ENCODE measurements at regions not wholly inside any gene's neighbourhood (a gene's known extent, or its start where the extent isn't known, plus 50 kb on each side); places are given as distances from the start of the nearest gene placed in this dataset.

DNA sequence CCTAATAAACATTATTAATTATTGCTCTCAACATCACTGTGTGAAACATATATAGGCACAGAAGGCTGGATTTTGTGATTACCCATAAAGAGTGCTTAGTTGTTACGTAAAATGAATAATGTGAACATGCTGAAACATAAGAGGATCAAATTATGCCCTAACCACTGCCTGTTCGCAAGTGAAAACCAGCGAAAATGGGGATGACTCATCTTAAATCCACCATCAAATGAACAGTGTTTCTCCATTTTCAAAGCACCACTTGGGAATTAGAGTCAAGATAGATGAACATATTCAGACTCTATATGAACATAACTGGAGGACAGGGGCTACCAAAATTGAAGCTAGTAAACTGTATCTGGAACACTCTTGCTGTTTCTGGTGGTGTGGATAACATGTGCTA lies 386.2 kb downstream of the HHIPL2 start:
- no peak for DNase-seq

DNA sequence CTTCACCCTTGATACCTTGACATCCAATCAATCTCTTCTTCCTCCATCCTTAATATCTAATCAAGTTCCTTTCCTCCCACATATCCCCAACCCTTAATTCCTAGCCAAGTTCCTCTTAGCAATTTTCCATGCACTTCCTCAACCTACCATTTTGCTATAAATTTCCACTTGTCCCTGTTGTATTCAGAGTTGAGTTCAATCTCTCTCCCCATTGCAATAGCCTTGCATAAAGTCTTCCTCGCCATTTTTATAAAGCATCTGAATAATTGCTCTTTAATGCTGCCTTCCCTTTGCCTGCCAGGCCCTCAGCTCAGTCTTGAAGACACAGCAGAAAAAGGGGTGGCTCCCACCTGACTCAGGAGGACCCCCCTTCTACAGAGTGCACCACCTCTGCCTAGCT lies 390.3 kb downstream of the HHIPL2 start:
- DNase-seq = no peak

DNA sequence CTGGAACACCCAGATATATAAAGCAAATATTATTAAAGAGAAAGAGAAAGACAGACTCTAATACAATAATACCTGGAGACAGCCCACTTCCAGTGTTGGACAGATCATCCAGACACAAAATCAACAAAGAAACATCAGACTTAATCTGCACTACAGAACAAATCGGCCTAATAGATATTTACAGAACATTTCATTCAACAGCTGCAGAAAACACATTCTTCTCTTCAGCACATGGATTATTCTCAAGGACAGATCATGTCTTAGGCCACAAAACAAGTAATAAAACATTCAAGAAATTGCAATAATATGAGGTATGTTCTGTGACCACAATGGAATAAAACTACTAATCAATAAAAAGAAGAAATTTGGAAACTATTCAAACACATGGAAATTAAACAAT lies 398.3 kb upstream of the DUSP10 start:
- no peak for DNase-seq

DNA sequence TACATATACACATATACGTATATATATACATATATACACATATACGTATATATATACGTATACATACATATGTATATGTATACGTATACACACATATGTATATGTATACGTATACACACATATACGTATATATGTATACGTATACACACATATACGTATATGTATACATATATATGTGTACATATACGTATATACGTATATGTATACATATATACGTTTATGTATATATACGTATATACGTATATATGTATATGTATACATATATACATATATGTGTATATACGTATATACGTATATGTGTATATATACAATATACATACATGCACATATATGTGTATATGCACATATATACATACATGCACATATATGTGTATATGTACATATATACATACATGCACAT lies 396.2 kb upstream of the DUSP10 start:
- no peak for DNase-seq

DNA sequence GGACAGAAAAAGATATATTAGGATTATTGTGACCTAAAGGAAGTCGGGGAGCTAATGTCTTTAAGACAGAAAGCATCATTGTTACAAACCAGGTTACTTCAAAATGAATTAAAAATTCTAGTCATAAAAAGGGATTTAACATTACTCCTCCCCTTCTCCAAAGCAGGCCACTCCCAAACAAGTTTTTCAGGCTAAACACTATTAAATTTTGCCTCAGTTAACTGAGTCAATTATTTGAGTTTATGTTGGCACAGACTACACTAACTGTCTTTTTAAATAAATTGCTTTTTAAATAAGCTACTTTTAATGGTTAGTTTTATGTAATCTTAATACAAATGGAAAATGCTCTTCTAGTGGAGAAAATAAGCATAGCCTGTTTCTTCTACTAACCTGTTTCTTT lies 395.0 kb upstream of the DUSP10 start:
- no peak for DNase-seq

DNA sequence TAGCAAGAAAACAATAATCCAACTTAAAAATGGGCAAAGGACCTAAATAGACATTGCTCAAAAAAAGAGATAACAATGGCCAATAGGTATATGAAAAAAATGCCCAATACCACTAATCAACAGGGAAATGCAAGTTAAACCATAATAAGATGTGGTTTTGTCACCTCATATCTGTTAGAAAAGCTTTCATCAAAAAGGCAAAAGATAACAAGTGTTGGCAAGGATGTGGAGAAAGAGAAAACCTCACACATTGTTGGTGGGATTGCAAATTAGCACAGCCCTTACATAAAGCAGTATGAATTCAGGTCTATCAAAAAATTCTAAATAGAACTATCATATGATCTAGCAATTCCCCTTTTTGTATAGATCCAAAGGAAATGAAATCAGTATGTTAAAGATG lies 387.2 kb upstream of the DUSP10 start:
- no peak for DNase-seq

DNA sequence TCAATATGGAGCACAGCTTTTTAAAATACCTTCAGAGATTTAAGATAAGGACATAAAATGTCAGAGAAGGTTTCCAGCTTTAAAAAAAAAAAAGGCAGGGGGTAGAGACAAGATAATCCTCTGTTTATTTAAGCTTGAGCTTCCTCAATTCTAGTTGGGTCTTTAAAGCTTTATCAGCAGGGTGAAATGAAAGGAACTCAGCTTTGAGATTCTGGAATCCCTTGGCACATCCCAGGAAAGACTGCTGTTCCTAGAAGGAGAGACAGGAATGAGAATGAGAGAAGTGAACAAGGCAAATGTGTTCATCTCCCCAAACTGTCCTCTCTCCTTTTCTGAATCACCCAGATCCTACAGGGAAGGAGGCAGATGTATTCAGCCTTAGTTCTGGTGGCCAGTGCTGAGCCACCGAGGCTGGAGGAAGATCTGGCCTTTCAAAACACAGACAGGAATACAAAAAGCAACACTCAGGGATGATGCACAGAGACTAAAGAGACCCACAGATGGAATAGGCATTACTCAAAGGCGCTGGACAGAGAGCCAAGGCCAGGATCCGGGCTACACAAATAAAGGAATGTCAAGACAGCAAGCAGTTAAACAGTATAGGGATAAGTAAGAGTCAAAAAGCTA lies 385.8 kb upstream of the DUSP10 start:
- DNase-seq = peak; percentile 1

DNA sequence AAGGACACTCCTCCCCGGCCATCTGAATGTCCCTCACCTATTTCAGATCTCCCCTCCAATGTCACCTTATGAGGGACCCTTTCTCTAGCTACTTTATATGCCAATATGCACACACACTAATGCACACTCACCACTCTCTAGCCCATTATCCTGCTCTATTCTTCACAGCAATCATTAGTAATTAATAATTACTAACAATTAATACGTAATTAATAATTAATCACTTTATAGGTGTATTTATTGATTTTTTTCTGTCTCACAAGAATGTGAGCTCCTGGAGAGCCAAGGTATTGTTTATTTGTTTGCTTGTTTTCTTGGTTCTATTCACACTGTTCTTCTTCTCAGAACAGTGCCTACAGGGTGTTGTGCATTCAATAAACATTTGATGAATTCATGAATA lies 385.2 kb upstream of the DUSP10 start:
- no peak for DNase-seq

DNA sequence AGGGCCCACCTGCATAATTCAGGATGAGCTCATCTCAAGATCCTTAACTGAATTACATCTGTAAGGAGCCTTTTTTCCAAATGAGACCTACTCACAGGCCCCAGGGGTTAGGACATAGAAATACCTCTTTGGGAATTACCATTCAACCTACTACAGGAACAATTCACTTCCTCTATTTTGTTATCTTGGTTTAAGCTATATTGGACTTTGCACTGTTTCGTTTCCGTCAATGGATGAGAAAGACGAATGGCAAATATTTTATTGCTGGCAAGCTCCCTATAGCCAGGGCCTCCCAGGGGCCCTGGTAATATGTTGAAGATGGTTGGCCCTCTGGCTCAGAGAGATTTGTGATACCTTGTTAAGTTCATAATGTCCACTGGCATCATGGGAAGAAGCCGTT lies 384.2 kb upstream of the DUSP10 start:
- DNase-seq = no peak

DNA sequence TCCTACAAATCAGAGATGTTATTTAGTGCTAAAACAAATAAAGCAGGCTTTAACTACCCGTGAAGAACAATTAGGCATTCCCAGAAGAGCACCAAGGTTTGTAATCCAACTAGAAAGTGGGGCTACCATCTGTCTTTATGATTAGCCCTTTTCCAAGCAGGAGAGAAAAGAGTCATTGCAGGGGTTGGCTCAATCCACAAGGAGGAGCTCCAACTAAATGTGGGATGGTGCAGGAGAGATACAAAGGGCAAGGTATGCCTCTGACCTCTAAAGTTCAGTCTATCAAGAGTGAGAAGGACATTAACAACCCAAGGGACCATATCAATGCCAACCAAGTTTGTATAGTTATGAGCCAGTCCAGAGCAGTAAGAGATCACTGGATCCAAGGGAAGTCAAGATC lies 382.7 kb upstream of the DUSP10 start:
- peak; percentile 7 for DNase-seq

DNA sequence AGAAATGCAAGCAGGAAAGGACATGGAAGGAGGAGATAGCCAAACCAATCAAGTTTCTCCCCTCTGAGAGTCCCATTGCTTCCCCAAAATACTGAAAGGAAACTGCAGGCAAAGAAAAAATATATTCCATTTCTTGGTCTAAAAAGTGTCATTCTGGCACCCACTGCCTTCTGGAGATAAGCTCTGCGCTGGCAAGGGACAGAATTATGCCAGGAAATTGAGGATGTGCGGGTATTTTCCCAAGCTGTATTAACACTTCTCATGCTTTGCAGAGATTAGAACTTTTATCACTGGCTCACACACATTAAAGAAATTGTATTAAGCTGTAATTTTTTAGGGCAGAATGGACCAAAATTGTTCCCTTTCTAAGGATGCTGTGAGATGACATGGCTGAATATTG lies 381.2 kb upstream of the DUSP10 start:
- no peak for DNase-seq

DNA sequence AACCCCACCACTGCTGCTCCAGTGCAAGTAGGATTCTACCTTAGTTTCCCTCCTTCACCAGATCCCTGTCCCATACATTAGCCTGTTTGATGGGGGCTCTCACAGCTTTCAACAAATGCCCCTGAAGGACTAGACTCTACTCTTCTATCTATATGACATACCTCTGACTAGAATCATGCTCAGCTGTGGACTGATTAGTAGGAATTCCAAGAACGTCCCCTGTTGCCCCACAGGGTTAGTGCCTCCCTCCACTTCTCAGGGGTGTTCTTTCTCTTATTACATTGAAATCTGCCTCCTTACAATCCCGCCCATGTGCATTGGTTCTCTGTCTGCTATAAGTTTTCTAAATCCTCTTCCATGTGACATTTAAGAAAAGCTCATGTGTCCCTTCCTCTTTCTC lies 375.9 kb upstream of the DUSP10 start:
- peak; percentile 11 for DNase-seq

DNA sequence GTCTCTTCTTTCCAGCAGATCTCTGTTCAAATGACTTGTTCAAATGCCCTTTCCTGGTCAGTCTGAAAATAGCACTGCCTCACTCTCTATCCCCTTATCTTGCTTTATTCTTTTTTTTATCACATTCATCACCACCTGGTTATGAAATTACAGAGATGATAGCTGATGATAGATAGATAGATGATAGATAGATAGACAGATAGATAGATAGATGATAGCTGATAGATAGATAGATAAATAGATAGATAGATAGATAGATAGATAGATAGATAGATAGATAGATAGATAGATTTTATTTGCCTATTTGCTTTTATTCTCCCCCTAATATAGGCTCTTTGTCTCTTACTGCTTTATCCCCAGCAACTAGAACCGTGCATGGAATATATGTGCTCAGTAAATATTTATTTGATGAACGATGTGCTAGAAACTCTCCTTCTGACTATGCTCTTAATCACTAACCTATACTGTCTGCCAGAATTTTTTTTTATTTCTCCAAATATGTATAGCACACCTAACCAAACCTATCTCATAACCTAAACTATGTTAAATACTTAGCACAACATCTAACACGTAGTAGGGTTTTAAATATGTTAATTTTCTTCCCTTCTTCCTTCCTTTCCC lies 372.8 kb upstream of the DUSP10 start:
- no peak for DNase-seq

DNA sequence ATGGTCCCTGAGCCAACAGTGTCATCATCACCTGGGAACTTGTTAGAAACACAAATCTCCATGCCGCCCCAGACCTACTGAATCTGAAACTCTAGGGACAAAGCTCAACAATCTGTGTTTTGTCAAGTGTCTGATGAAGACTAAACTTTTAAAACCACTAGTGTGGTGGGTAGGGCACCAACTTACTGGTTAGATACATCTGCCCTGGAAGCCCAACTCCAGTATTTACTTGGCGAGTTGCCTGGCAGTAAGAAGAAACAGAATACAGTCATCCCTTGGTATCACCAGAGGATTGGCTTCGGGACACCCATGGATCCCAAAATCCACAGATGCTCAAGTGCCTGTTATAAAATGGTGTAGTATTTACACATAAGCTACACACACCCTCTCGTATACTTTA lies 367.9 kb upstream of the DUSP10 start:
- no peak for DNase-seq

DNA sequence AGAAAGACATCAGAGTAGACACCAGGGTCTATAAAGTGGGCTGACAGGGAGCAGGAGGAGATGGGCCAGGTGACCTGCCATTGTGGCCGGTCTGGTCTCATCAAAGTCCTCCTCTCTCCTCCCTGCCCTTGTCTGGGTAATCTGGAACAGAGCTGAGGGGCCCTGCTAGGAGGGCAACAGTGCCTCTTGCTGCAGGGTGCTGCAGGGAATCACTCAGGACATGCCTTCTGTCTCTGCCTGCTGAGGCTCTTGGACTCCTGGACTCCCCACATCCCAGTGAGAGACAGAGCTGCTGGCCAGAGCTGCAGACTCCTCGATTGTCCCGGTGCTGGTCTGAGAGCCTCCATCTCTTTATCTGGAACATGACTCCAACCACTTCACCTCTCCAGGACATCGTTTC lies 366.1 kb upstream of the DUSP10 start:
- no peak for DNase-seq

DNA sequence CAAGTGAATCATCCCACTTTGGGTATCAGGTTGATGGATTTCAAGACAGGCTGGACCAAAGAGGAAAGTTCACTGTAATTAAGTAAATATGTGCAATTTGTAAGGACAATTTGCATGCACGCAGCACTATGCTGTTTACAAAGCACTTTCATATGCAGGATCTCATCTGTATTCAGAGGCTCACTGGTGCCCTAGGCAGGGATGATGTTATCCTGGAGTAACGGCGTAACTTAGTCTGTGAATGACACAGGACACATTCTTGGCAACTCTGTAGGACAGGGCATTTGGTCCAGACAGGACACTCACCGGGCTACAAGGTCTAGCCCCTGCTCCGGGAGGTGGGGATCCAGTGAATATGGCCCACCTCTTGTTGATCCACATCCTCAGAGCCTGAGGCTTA lies 365.4 kb upstream of the DUSP10 start:
- DNase-seq = no peak

DNA sequence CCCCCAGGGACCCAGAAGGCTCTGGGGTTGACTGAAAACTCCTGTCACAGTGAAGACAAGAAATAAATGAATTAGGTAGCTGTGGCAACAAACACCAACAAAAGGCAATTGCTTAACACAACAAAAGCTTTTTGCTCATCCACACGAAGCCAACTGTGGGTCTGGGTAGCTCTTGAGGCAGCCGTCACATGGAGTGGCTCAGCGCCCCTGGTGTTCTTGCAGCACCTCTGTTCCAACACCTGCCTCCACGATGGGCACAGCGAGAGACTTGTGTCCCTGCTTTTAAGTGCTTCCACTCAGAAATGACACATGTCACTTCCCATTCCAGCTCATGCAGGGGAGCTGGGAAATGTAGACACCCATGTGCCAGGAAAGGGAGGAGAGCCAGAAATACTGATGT lies 364.5 kb upstream of the DUSP10 start:
- DNase-seq = no peak

DNA sequence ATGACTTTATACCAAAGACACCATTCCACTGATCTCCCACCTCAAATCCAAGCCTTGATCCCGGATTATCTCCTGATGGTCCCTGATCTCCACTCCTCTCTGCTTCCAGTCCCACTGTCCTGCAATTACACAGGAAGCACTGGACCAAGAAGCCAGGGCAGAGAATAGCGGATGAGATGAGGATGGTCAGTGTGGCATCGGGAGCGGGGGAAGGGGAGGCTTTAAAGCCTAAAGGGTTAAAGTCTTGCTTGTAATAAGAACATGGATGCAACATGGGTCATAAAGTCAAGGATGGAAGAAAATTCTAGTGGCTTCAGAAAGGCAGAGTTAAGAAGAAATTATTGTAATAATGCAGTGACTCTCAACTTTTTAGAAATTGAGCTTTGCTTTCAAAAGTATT lies 364.0 kb upstream of the DUSP10 start:
- DNase-seq = no peak

DNA sequence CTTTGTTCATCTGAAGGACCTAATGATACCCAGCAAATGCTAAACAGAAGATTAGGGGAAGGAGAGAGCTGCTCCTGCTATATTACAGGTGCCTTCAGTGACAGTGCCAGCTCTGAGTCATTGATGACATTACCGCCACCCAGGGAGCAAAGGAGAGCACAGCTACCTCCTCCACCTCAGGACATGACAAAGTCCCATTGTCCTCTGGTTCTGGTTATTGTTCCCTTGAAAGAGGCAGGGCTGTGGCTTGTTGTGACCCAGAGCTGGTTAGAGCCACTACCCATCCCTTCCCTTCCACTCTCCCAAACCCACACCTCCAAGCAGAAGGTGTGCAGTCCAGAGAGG lies 363.5 kb upstream of the DUSP10 start:
- no peak for DNase-seq

DNA sequence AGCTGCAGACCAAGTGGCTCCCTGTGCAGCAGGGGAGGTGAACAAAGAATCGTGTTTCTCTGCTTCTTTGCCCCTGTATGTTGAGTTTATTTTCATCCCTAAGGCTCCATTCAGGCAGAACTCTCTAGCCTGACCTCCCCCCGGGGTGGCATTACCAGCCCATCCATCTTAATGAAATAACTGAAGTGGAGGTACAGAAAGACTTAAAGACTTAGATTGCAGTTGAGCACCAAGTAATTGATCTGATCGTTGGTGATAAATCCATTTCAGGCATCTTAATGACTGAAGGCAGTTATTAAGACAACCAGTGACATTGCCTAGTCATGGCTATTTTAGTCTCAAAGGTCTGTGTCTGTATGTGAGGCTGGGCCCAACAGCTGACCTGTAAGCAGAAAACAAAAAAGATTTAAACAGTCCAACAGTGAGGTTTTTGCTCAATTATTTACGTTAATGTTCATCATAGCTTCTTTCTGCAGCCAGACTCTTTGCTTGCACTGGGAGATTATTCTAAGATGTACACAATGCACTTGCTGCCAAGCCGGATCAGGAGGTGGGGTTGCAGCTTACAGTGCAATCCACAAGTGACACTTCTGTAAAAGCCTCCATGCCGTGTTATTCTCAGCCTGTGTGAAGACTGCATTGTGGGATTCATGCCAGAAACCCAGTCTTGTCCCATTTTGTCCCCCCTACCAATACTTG lies 363.0 kb upstream of the DUSP10 start:
- DNase-seq = no peak

DNA sequence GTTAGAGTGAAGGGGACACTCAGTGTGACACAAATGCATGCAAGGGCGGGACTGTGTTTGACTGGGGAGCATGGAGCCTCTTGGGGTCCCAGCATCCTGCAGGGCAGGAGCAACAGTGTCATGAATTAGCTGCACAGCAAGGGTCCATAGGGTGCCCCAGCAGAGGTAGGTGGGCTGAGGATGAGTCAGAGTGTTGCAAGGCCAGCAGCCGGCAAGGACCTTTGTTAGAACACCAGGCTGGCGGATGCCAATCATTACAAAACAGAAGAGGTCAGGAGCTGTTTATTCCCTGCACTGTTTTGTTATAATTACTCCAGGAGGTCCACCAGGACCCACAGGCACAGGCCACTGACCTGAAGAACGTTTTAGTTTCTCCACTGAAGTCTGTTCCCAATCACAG lies 362.2 kb upstream of the DUSP10 start:
- no peak for DNase-seq

DNA sequence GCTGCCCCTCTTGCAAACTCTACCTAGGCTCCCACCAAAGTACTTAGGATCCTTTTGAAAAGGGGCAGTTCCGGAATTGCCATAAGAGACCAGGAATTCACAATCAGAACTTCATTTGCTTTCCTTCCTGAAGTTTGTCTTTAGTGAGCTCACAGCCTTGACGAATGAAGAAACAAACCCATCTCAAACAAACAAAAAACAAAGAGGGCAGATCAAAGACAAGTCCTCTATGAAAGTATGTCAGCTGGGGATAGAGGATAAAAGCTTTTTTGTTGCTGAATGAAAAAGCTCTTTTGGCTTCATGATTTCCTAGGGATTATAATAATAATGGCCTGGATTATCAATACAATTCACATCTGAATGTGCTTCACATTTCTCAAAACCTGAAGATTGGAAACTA lies 357.9 kb upstream of the DUSP10 start:
- DNase-seq = no peak

DNA sequence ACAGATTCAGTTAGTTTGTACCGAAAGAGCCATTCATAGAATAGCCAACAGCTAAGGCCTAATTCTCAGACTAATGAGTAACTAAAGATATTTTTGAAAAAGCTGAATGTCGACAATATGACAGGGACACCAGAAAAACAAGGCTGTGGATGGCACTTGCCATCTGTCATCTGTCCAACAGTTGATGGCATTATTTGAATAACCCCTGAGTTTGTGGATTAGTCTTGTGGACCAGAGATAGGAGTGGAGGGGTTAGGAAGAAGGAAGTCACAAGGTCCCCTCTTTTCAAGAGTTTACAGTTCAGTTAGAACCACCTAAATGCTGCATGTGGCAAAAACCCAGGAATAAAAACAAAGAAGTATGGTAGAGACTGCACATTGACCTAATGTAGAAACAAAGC lies 356.5 kb upstream of the DUSP10 start:
- no peak for DNase-seq

DNA sequence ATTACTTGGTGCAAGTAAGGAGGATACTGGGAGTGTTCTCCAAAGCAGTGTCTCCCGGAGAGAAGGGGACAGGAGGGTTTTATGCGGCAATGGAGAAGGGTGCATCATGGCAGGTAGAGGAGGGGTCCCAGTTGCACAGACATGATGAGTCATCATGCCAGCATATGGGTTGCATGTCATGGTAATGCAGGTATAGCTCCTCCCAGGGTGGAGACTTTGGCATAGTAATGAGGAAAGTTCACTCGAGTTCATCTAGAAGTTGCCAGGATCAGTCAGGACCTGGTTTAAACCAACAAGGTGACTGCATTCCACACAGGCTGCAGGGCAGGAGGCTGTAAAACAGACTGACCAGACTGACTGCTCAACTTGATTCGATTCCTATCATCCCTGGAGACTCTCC lies 355.7 kb upstream of the DUSP10 start:
- no peak for DNase-seq

DNA sequence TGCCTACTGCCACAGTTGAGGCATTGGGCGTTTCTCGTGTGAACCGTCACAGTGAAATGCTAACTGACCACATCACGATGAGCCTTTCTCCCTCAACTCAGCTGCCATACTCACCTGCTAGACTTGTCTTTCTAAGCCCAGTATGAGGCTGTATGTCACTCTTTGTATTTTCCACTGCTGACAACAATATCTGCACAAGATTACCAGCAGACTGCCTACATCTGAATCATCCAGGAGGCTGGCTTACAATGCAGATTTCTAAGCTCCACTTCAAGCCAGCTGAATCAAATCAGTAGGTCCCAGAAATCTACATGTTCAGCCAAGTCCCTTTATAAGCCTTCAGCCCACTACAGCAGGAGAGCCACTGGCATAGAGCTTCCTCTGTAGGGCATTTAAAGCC lies 355.0 kb upstream of the DUSP10 start:
- no peak for DNase-seq
